ENCODE measurements at regions not wholly inside any gene's neighbourhood (a gene's known extent, or its start where the extent isn't known, plus 50 kb on each side); places are given as distances from the start of the nearest gene placed in this dataset.

DNA sequence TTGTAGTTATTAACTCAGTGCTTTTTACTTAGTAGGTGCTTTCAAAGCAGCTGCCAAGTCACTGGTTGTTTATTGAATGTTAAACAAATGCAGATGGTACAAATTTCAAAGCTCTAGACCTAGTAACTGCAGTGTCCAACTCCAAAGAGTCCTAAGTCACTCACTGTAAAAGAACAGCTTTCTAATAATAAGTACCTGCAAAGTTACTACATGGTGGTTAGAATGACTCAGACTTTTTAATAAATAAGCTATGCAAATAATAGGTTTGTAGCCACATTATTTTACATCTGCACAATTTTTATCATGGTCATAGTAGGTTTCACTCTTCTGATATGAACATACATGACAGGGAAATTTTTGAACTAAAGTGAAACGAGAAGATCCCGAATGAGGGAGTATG is 1620.4 kb upstream of the CELF4 start:
- TF ChIP-seq, protein P1, sequence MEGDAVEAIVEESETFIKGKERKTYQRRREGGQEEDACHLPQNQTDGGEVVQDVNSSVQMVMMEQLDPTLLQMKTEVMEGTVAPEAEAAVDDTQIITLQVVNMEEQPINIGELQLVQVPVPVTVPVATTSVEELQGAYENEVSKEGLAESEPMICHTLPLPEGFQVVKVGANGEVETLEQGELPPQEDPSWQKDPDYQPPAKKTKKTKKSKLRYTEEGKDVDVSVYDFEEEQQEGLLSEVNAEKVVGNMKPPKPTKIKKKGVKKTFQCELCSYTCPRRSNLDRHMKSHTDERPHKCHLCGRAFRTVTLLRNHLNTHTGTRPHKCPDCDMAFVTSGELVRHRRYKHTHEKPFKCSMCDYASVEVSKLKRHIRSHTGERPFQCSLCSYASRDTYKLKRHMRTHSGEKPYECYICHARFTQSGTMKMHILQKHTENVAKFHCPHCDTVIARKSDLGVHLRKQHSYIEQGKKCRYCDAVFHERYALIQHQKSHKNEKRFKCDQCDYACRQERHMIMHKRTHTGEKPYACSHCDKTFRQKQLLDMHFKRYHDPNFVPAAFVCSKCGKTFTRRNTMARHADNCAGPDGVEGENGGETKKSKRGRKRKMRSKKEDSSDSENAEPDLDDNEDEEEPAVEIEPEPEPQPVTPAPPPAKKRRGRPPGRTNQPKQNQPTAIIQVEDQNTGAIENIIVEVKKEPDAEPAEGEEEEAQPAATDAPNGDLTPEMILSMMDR (IDR thresholded peaks at IDR 0.05): no peak
- no peak for TF ChIP-seq POLR2A (IDR thresholded peaks at IDR 0.05)

Measured in Peyer's patch (tissue), 4 donors.